Activated naive CD4-positive, alpha-beta T cell treated with anti-CD3 and anti-CD28 coated beads, Interleukin-2, amount 50 U/mL, for 24 hours (primary cell): ENCODE measurements at regions not wholly inside any gene's neighbourhood (a gene's known extent, or its start where the extent isn't known, plus 50 kb on each side); places are given as distances from the start of the nearest gene placed in this dataset.
"Not testable (repeated sequence)": the region's sequence is repeated elsewhere in the genome, so short reads cannot be mapped to it uniquely, and the experiment has no call there.

Source experiments
- H3K27ac Mint-ChIP-seq: one replicate; pipeline ENCODE4 v1.8.0; 2021; ENCODE audit warnings: mild to moderate bottlenecking, mixed read lengths
- H3K27me3 Mint-ChIP-seq: one replicate; pipeline ENCODE4 v1.8.0; 2021; ENCODE audit warnings: mixed read lengths
- H3K36me3 Mint-ChIP-seq: one replicate; pipeline ENCODE4 v1.8.0; 2021; ENCODE audit warnings: mixed read lengths
- H3K4me1 Mint-ChIP-seq: one replicate; pipeline ENCODE4 v1.8.0; 2021; ENCODE audit warnings: mixed read lengths
- H3K4me3 Mint-ChIP-seq: one replicate; pipeline ENCODE4 v1.8.0; 2021; ENCODE audit warnings: mild to moderate bottlenecking, mixed read lengths
- H3K9me3 Mint-ChIP-seq: one replicate; pipeline ENCODE4 v1.8.0; 2021; ENCODE audit warnings: mixed read lengths

DNA sequence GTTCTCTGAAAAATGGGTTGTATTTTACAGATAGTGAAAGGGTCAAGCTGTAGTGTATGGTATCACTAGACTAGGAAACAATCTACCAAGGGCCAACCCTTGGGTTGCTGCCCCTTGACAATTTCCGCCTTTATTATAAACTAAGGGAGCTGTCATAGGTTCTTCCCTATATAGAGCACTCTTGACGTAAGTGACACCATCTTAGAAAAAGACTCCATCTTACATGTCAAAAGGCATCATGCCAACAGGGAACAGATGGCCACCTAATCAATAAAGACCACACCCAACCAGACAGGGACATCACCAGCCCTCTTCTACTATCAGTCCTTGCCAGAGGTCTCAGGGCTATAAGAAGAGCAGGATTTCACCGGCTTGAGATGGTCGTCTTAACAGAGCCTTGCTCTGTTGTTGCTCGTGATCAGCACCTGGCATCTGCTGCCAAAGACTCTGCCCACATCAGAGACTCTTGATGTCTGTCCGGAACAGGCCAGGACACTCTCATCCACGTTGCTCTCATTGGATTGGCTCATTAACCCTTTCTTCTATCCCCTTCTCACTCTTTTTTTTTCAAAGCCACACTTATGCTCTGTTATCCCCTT, 231.4 kb upstream of the PLGLB2 start:
- not testable (repeated sequence) for H3K9me3 Mint-ChIP-seq, H3K4me3 Mint-ChIP-seq, H3K27me3 Mint-ChIP-seq
- Mint-ChIP-seq H3K4me1 (peaks cover 46% of the 10 kb centered on the region), H3K36me3 (peaks cover 11% of the 10 kb centered on the region), H3K27ac (peak overlapping the region; percentile 79)

DNA sequence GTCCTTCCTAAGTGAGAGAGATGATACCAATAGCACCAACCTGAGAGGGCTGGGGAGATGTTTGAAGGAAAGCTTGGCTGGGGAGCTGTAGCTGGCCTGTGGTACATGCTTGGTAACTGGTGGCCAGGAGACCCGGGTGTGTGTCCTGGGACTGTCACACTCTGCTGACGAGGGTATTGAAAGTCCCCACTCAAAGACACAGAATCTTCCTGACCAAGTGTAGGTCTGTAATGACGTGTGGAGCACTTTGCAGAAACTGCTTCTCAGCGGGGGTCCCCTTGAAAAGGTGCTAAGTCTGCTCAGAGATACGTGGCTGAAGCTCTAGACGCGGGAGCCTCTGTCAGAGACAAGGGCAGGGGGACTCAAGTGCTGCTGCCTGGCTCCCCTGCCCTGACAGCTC, 230.4 kb upstream of the PLGLB2 start:
- Mint-ChIP-seq H3K36me3 (peaks cover 20% of the 10 kb centered on the region), H3K4me1 (peaks cover 56% of the 10 kb centered on the region), H3K27ac (peak overlapping the region; percentile 94), H3K4me3 (peak overlapping the region; percentile 30)
- H3K9me3 Mint-ChIP-seq, H3K27me3 Mint-ChIP-seq: not testable (repeated sequence)

DNA sequence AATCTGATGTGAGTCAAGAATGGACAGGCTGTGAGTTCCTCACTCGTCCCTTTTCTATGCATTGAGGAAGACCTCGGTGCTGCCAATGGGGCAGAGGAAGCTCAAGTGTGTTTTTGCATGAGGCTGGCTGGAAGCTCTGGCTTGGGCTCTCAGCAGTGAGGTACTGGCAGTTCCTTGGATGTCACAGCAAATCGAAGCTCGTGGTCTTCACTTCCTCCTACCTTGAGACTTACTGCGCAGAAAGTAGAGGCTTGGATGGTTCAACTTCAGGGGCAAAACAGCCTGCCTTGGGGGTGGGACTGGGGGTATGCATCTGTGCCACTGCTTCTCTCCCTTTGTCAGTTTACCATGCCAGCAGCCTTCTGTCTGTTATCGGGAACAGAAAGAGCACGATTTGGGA, 229.8 kb upstream of the PLGLB2 start:
- not testable (repeated sequence) for H3K9me3 Mint-ChIP-seq

DNA sequence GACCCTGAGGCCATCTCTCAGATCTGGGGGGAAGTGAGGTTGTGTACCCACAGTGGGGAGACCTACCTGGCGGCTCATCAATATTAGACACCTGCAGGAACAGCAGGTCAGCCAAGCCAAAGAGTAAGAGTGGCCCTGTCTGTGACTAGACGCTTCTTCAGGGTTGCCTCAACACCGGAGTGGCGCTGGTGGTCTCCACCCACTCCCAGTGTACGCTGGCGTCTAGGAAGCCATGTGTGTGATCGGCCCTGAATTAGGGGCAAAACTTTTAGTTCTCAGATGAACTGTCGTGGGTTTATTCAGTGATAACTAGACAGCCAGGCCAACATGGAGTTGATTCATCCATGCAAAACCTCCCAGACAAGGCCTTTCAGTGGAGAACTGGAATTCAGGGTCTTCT, 229.3 kb upstream of the PLGLB2 start:
- H3K27me3 Mint-ChIP-seq, H3K9me3 Mint-ChIP-seq: not testable (repeated sequence)
- Mint-ChIP-seq H3K27ac (peak overlapping the region; percentile 94), H3K4me1 (peaks cover 58% of the 10 kb centered on the region), H3K4me3 (peak overlapping the region; percentile 13), H3K36me3 (peaks cover 23% of the 10 kb centered on the region)

More for the DNA sequence above, 229.8 kb upstream of the PLGLB2 start:
- Mint-ChIP-seq H3K4me1 (peaks cover 54% of the 10 kb centered on the region), H3K36me3 (peaks cover 22% of the 10 kb centered on the region), H3K4me3 (peak overlapping the region; percentile 67), H3K27ac (peak overlapping the region; percentile 94)
- H3K27me3 Mint-ChIP-seq, result not testable (repeated sequence)

DNA sequence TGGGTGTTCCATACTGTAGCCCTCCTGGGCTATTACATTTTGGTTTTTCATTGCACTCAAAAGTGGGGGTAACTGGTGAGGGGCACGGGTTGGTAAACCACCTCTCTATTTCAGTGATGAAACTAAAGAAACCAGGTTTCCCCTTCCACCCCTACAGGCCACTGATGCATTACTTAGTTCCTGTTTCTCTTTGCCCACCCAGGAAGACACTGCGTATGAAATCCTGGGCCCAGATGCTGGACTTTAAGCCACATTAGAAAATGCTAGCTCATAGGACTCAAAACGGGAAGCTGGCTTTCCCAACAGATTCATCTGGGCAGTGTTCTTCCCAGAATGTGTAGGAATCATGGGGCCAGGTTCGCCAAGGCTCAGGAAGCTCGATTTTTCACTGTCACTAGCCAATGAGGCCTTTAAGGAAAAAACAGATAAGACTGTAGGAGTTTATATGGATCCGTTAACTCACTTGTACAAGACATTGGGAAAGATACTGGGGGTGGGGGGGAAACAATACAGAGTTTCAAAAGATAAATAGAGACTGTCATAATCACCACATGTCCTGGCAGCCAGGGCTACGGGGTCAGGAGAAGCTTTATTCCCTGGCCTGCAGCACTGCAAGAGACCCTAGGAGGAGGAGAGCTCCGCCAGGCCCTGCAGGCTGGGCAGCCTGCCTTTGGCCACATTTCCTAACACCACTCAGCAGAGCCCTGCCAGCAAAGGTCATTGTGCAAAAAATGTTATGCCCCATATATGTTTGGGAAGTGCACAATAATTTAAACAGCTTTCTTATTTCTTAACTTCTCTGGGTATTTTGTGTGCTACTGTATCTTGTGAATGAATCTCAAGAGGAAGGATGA, 228.5 kb upstream of the PLGLB2 start:
- not testable (repeated sequence) for H3K4me3 Mint-ChIP-seq, H3K27me3 Mint-ChIP-seq, H3K9me3 Mint-ChIP-seq
- Mint-ChIP-seq H3K4me1 (peaks cover 61% of the 10 kb centered on the region), H3K36me3 (peaks cover 25% of the 10 kb centered on the region), H3K27ac (peak overlapping the region; percentile 57)

DNA sequence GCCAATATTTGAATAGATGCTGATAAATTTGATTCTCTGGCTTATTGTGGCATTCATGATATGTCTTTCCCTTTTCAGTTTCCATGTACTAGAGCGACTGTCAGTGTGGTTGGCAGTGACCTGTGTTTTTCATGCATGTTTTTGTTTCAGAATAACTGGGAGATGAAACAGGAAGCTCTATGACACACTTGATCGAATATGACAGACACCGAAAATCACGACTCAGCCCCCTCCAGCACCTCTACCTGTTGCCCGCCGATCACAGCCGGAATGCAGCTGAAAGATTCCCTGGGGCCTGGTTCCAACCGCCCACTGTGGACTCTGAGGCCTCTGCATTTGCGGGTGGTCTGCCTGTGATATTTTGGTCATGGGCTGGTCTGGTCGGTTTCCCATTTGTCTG, 226.8 kb upstream of the PLGLB2 start:
- Mint-ChIP-seq H3K27ac (peak overlapping the region; percentile 93), H3K36me3 (peaks cover 21% of the 10 kb centered on the region), H3K4me1 (peaks cover 56% of the 10 kb centered on the region), H3K4me3 (peak overlapping the region; percentile 65)
- H3K27me3 Mint-ChIP-seq, H3K9me3 Mint-ChIP-seq: not testable (repeated sequence)

DNA sequence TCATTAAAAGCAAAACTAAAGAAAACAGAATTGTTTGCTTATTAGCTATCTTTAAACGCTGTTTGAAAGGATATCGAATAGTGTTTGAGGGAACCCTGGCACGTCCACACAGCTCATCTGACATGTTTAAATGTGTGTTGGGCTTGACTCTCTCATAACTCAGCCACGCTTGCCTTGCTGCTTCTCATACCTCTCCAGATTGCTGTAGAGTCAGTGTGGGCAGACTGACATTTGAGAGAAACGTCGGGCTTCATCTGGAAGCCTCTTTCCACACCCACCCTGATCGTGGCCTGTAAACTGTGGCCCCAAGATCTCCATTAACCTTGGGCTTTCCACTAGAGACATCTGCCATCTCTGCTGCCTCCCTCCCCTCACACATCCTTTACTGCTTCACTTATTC, 226.4 kb upstream of the PLGLB2 start:
- Mint-ChIP-seq H3K36me3 (peaks cover 21% of the 10 kb centered on the region), H3K4me1 (peaks cover 55% of the 10 kb centered on the region), H3K4me3 (peak overlapping the region; percentile 44), H3K27ac (peak overlapping the region; percentile 93)
- not testable (repeated sequence) for H3K27me3 Mint-ChIP-seq, H3K9me3 Mint-ChIP-seq

DNA sequence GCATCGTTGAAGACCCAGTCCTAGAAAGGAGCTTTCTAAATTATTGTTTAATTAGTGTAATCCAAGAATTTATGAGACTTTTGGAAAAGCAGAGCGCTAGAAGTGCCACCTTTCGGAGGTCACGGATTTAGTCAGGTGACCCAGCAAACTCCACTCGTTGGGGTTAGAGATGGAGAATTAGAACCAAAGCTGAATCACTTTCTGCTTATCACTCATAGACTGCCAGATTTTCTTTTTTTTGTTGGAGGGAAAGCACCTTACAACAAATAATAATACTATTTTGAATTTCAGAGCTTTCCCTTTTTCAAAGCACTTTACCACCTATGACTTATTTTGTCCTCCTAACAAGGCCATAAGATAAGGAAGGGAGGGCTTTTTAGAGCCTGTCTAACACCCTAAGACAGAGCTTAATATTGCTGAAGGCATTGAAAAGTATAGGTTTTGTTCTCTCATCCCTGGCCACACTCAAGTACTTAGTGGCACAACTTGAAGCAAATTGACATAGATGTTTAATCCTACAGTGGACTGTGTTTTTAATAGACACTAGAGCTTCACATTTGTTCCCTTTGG, 223.2 kb upstream of the PLGLB2 start:
- not testable (repeated sequence) for H3K9me3 Mint-ChIP-seq, H3K4me3 Mint-ChIP-seq, H3K27me3 Mint-ChIP-seq
- peaks cover 17% of the 10 kb centered on the region for H3K36me3 Mint-ChIP-seq
- H3K27ac Mint-ChIP-seq, result peak overlapping the region; percentile 76
- H3K4me1 Mint-ChIP-seq, result peaks cover 42% of the 10 kb centered on the region

DNA sequence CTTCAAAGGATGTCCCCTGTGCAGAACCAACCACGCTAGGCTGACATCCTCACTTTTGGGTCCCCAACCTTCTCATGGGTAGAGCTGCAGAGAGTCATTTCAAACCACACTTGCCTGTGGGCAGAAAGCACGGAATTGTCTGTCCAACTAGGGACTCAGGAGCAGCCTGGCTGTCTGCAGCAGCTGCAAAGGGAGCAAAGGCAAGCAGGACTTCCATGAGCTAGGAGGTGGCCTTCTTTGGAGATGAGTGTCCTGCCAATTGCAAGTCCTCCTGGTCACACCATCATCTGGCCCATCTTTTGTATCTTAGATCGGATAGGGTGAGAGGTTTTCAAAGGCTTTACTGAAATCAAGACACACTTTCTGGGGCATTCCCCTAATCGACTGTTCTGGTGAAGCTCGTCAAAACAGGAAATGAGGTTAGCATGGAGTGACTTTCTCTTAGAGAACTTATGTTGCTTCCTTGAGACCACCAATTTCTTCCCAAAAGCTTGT, 222.3 kb upstream of the PLGLB2 start:
- not testable (repeated sequence) for H3K9me3 Mint-ChIP-seq, H3K27me3 Mint-ChIP-seq
- Mint-ChIP-seq H3K4me3 (peak overlapping the region; percentile 15), H3K4me1 (peaks cover 40% of the 10 kb centered on the region), H3K27ac (peak overlapping the region; percentile 41), H3K36me3 (peaks cover 17% of the 10 kb centered on the region)

DNA sequence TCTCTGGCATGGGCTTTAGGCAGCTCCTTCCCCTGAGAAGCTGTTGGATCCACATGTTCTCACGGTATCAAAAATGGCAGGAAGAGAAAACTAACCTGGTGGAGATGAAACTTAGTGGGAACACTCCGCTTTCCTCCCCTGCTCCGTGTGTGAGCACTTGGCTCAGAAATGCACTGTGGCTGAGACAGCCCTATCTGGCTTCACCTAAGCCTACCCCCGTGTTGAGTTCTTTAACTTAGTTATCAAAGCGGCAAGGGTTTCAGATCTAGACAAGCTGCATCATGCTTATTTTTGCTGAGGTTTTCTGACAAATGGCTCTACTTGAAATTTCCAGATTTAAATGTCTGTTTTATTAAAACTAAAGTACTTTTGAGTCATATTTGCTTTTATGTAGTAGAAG, 221.6 kb upstream of the PLGLB2 start:
- H3K36me3 Mint-ChIP-seq, result peaks cover 17% of the 10 kb centered on the region
- H3K9me3 Mint-ChIP-seq, H3K4me3 Mint-ChIP-seq, H3K27ac Mint-ChIP-seq, H3K27me3 Mint-ChIP-seq: not testable (repeated sequence)
- H3K4me1 Mint-ChIP-seq, result peaks cover 37% of the 10 kb centered on the region

DNA sequence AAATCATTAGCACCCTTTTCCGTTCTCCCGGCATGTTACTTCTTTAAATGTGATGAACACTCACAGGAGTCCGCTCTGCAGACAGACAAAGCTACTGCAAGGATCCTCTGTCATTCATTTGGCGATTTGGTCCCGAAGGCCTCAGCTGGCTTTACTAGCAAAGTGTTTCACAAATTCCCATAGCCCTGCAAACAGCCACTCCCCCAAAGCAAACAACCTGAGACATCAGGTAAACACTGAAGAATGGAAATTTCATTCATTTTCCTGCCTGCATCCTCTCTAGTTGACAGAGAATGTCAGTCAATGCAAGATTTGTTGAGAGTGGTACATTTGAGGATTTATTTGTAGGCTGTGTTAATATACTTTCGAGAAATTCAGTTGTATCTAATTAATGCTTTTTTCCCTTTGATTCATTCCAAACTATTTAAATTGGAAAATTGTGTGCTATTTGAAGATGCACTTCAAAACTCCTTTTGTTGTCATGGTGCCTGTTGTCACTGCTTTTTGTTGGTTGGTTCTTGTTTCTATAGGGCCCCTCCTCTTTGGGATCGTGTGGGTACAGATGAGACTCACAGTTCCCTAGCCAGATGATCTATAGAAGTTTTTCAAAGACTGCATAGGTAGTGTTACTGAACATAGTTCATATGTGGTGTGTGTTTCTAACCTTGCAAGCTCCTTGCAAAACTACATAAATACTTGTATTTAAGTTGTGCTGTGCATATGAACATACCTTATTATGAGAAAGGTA, 215.7 kb upstream of the PLGLB2 start:
- not testable (repeated sequence) for H3K27me3 Mint-ChIP-seq, H3K36me3 Mint-ChIP-seq, H3K9me3 Mint-ChIP-seq, H3K4me3 Mint-ChIP-seq
- Mint-ChIP-seq H3K27ac (peak overlapping the region; percentile 24), H3K4me1 (peaks cover 33% of the 10 kb centered on the region)

DNA sequence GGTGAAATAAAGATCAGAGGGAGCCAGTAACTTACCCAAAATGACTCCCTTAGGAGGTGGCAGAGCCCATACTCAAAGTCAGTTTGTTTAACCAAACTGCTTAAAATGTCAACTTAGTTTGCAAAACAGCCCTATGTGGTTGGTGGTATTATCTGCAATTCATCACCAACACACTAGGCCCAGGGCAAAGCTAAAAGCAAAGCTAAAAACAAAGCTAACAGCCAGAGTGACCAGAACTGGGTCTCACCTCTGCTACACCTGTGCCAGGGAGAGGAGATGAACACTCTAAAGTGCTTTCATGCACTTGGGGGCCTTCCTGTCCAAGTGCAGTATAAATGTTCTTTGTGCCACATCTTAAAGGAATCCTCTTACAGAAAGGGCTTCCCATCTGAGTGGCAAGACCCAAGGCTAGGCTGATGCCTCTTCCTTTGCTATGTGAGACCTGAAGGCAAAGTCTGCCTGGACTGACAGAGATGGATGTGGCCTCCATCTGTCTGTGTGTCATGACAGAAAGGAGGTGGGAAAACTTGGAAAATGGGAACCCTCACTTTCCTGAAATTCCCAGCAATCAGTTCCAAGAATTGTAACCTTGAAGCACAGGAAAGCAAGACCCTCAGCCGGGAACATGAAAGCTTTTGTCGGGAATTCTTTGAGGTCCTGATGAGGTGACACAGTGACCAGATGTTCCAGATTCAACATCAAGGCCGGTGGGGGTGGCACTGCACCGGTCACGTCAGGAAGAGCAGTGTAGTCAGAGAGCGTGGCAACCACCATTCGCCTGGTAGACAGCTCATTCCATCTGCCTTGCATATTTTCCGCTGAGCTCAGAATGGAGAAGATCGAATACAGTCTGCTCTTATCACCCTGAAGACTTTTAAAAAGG, 214.3 kb upstream of the PLGLB2 start:
- Mint-ChIP-seq H3K4me3 (peak overlapping the region; percentile 7), H3K27ac (peak overlapping the region; percentile 41), H3K4me1 (peaks cover 30% of the 10 kb centered on the region)
- H3K9me3 Mint-ChIP-seq, H3K36me3 Mint-ChIP-seq, H3K27me3 Mint-ChIP-seq: not testable (repeated sequence)

DNA sequence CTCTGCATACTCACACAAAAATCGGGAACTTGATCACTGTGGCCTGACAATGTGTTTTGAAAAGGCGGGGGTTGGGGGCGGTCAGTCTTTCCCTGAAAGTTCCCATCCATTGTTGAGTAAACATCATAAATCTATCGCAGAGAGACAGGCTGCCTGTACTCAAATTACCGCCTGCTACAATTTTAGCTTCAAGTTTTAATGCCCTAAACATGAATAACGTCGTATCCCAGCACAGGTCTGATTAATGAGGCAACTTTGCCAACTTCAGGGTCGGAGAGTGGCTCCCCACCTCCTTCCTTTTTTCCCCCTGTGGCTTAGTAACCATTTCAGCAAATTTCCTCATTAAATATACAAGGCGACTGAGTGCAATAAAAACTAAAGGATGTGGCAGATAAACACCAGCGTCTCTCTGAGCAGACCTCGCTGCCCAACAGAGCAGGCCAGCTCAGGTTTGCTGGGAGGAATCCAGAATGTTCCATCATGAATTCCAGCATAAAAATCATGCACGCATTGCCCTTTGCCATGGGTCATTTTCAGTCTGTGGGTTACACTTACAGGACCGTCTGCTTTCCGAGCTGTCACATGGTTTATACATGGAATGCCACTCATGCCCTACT, 213.5 kb upstream of the PLGLB2 start:
- not testable (repeated sequence) for H3K27ac Mint-ChIP-seq

DNA sequence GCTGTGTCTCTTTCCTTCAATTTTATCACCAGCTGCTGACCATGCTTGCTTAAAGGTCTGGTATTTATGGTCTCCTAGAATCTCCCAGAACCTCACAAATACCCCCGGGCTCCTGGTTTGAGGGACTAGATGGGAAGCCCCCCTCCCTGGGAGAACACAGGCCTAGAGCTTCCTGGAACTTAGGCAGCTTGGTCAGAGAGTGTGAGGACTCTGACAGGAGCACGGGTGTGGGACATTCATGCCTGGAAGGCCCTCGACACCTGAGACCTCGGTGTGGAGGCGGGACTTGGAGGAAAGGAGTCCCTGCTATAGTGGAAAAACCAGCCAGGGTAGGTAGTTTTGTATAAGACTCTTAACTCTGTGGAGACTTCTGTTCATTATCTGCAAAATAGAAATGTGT, 211.5 kb upstream of the PLGLB2 start:
- not testable (repeated sequence) for H3K27ac Mint-ChIP-seq

More for the DNA sequence above, 213.5 kb upstream of the PLGLB2 start:
- not testable (repeated sequence) for H3K9me3 Mint-ChIP-seq, H3K4me3 Mint-ChIP-seq, H3K27me3 Mint-ChIP-seq, H3K36me3 Mint-ChIP-seq
- H3K4me1 Mint-ChIP-seq, result peaks cover 33% of the 10 kb centered on the region

More for the DNA sequence above, 211.5 kb upstream of the PLGLB2 start:
- not testable (repeated sequence) for H3K4me3 Mint-ChIP-seq, H3K9me3 Mint-ChIP-seq, H3K27me3 Mint-ChIP-seq, H3K36me3 Mint-ChIP-seq
- peaks cover 29% of the 10 kb centered on the region for H3K4me1 Mint-ChIP-seq
